ENCODE measurements at regions not wholly inside any gene's neighbourhood (a gene's known extent, or its start where the extent isn't known, plus 50 kb on each side); places are given as distances from the start of the nearest gene placed in this dataset.

- Histone ChIP-seq H3K4me2 (ENCODE audit: insufficient read depth, low read length) (no peak overlapping the region), H3K4me1 (ENCODE audit: control insufficient read depth, extremely low read depth, insufficient read depth, low read length) (no peaks in the 10 kb centered on the region), H3K27me3 (ENCODE audit: control insufficient read depth in 2 of 2, insufficient read depth in 2 of 2, low read length in 2 of 2) (no peaks in the 10 kb centered on the region), H4K20me1 (replicated peaks; ENCODE audit: control insufficient read depth, extremely low read depth, insufficient read depth, low read length) (no peaks in the 10 kb centered on the region), H2AFZ (ENCODE audit: low read depth, low read length) (no peak overlapping the region), H3K79me2 (ENCODE audit: control insufficient read depth, insufficient read depth, low read length) (no peaks in the 10 kb centered on the region), H3K9me3 (replicated peaks; ENCODE audit: control insufficient read depth, insufficient read depth, low read length) (no peaks in the 10 kb centered on the region), H3K9me1 (replicated peaks; ENCODE audit: control insufficient read depth, extremely low read depth, insufficient read depth, low read length) (no peaks in the 10 kb centered on the region), H3K36me3 (ENCODE audit: control insufficient read depth in 2 of 2, extremely low read depth in 1 of 2, insufficient read depth in 2 of 2, low read length in 2 of 2) (no peaks in the 10 kb centered on the region), H3K27ac (ENCODE audit: insufficient read depth, low read depth, low read length) (no peak overlapping the region), H3K4me3 (replicated peaks in 1 of 3; ENCODE audit: insufficient read depth in 1 of 3, low read depth in 1 of 3, low read length in 3 of 3) (no peak overlapping the region), H3K9ac (replicated peaks; ENCODE audit: extremely low read depth, insufficient read depth, low read length) (no peak overlapping the region)
- POLR2A ChIA-PET, result no interaction called here
- no peak for DNase-seq (ENCODE audit: low read depth, low spot score)
- CTCF ChIA-PET, result interaction anchor here (5.7 kb wide), 1 partner anchor 13 kb away, joined by 37 read pairs; no protein-coding TSS in a partner anchor
- TF ChIP-seq JUN (IDR thresholded peaks at IDR 0.05; ENCODE audit: borderline replicate concordance, insufficient read depth, insufficient read length, low read depth) (no peak), MYC (IDR thresholded peaks at IDR 0.05; ENCODE audit: low read depth, low read length) (no peak), CTCF (IDR thresholded peaks at IDR 0.05; ENCODE audit: extremely low read depth in 1 of 2, insufficient read depth in 1 of 2, low read depth in 1 of 2, low read length in 2 of 2) (no peak), POLR2A (IDR thresholded peaks at IDR 0.05; ENCODE audit: low read depth, low read length) (no peak), POLR2AphosphoS5 (IDR thresholded peaks at IDR 0.05; ENCODE audit: insufficient read depth, low read depth, low read length) (no peak), MAX (IDR thresholded peaks at IDR 0.05; ENCODE audit: insufficient read depth, insufficient read length) (no peak), EZH2 (IDR thresholded peaks at IDR 0.05; ENCODE audit: borderline replicate concordance, low read depth, low read length, severe bottlenecking) (no peak), FOS (IDR thresholded peaks at IDR 0.05; ENCODE audit: borderline replicate concordance, insufficient read depth, low read length) (no peak), GATA2 (IDR thresholded peaks at IDR 0.05; ENCODE audit: insufficient read depth, insufficient read length, low read depth, low read length) (no peak)
- no peak for FAIRE-seq
- intact Hi-C loops (cut with micrococcal nuclease), result no loop called here
- no TSS peak for BruUV-seq (replicated peaks)
- dilution Hi-C loops (cut with MboI; ENCODE audit: extremely low pct_ligation_motif_present, low sequenced_read_pairs), result no loop called here
Measured at GRCh38 chr7:39882148-39882784, 67.8 kb upstream of the CDK13 start.

All from endothelial cell of umbilical vein (primary cell).